K562 (cell line): ENCODE measurements at regions not wholly inside any gene's neighbourhood (a gene's known extent, or its start where the extent isn't known, plus 50 kb on each side); places are given as distances from the start of the nearest gene placed in this dataset.

ENCODE experiments used
- ATF3 ChIP-seq, 2 experiments: fragments of 450-650 bp in 1 of 2; sonication (generic) in 1 of 2; formaldehyde crosslinking in 1 of 2; IDR thresholded peaks in 1 of 2; conservative IDR thresholded peaks in 1 of 2; 2 replicates each; pipeline versions ENCODE4 v1.6.1 to v1.8.1; 2016 to 2023; ENCODE audit warnings: mild to moderate bottlenecking in 2 of 2, moderate library complexity in 2 of 2, inconsistent platforms in 1 of 2, missing genetic modification reagents in 1 of 2
- CBFA2T3 ChIP-seq: fragments of 450-650 bp; IDR thresholded peaks from 2 replicates; pipeline ENCODE4 v1.6.1; 2017
- DPF2 ChIP-seq: fragments of 450-650 bp; IDR thresholded peaks from 2 replicates; pipeline ENCODE4 v1.6.1; 2016
- JUN ChIP-seq, 2 experiments: sonication (generic) in 1 of 2; formaldehyde crosslinking in 1 of 2; IDR thresholded peaks; 2 replicates each; pipeline versions ENCODE4 v1.6.1 to v1.8.0; 2012 to 2022; ENCODE audit warnings: borderline replicate concordance in 2 of 2, mild to moderate bottlenecking in 2 of 2, improper control_type of control experiment in 1 of 2, low read depth in 1 of 2, low read length in 1 of 2, missing genetic modification reagents in 1 of 2
- MGA ChIP-seq: fragments of 450-650 bp; IDR thresholded peaks from 2 replicates; pipeline ENCODE4 v1.6.1; 2016; ENCODE audit warnings: mild to moderate bottlenecking, moderate library complexity
- MYNN ChIP-seq, 2 experiments: sonication (generic); formaldehyde crosslinking in 1 of 2; IDR thresholded peaks; 2 replicates each; pipeline versions ENCODE4 v1.5.0 to v1.6.1; 2016 to 2020; ENCODE audit warnings: antibody characterized with exemption in 1 of 2, missing genetic modification reagents in 1 of 2
- POLR2A ChIP-seq: fragments of 450-650 bp; conservative IDR thresholded peaks from 2 replicates; pipeline ENCODE4 v1.6.1; 2016
- RAD21 ChIP-seq, 2 experiments: fragments of 250-450 bp in 1 of 2; fragments of 450-650 bp in 1 of 2; sonication (Bioruptor Pico) in 1 of 2; formaldehyde crosslinking in 1 of 2; IDR thresholded peaks in 1 of 2; conservative IDR thresholded peaks in 1 of 2; 2 replicates each; pipeline versions ENCODE4 v1.4.0 to v1.8.0; 2020 to 2022; ENCODE audit warnings: mild to moderate bottlenecking in 2 of 2, moderate library complexity in 1 of 2
- RBM25 ChIP-seq: fragments of 200-400 bp; formaldehyde crosslinking; IDR thresholded peaks from 2 replicates; pipeline ENCODE4 v1.6.1; 2018; ENCODE audit warnings: low read length, low read depth, moderate library complexity; ENCODE audit not compliant: severe bottlenecking
- SMAD3 ChIP-seq: fragments of 450-650 bp; formaldehyde crosslinking; conservative IDR thresholded peaks from 2 replicates; pipeline ENCODE4 v1.4.0; 2020; ENCODE audit warnings: mild to moderate bottlenecking
- SMARCC2 ChIP-seq: fragments of 450-650 bp; IDR thresholded peaks from 2 replicates; pipeline ENCODE4 v1.6.1; 2017; ENCODE audit warnings: antibody characterized with exemption, moderate library complexity, mild to moderate bottlenecking, low read depth
- ZFPM2 ChIP-seq: fragments of 250-450 bp; sonication (Bioruptor Pico); IDR thresholded peaks from 2 replicates; pipeline ENCODE4 v1.5.1; 2022; ENCODE audit warnings: mild to moderate bottlenecking
- ZNF12 ChIP-seq: sonication (generic); formaldehyde crosslinking; IDR thresholded peaks from 2 replicates; pipeline ENCODE4 v1.4.0; 2020; ENCODE audit warnings: mild to moderate bottlenecking, missing genetic modification reagents
- ZNF175 ChIP-seq: fragments of 200-800 bp; sonication (Bioruptor generic); IDR thresholded peaks from 2 replicates; pipeline ENCODE4 v1.6.1; 2016; ENCODE audit warnings: low read depth, mild to moderate bottlenecking, missing genetic modification characterization, missing compliant biosample characterization

GRCh38 chr13:99436686-99437416, 64.4 kb upstream of the TM9SF2 start (continued):
- TF ChIP-seq ZFPM2 (CRISPR knock-in tag) (no peak), DPF2 (0 out of 2 replicates have a peak, but pooled peaks have one; percentile 34), CBFA2T3 (no peak), SMARCC2 (no peak), MYNN (IDR thresholded peaks at IDR 0.05) (0 out of 2 replicates have a peak, but pooled peaks have one; percentile 49), MYNN (CRISPR knock-in tag; IDR thresholded peaks at IDR 0.05) (no peak), MGA (peak; percentile 23; the same call in 1 of the 2 replicates), ZNF175 (CRISPR knock-in tag) (no peak), ZNF12 (CRISPR knock-in tag) (0 out of 2 replicates have a peak, but pooled peaks have one; percentile 43), ATF3 (IDR thresholded peaks at IDR 0.05) (peak; percentile 58), ATF3 (CRISPR knock-in tag; conservative IDR thresholded peaks at IDR 0.05) (no peak), JUN (IDR thresholded peaks at IDR 0.05; ENCODE audit: borderline replicate concordance, low read depth, low read length) (peak; percentile 66), JUN (CRISPR knock-in tag; IDR thresholded peaks at IDR 0.05; ENCODE audit: borderline replicate concordance) (no peak), RAD21 (CRISPR knock-in tag; conservative IDR thresholded peaks at IDR 0.05 in 1 of 2, IDR thresholded peaks at IDR 0.05 in 1 of 2) (peak; percentile 92 to 95), POLR2A (no peak), SMAD3 (CRISPR knock-in tag) (no peak), RBM25 (peak; percentile 59)
